NCI-H1694 treated with DMSO at 0.1 percent for 48 hours (cell line): ENCODE measurements at regions not wholly inside any gene's neighbourhood (a gene's known extent, or its start where the extent isn't known, plus 50 kb on each side); places are given as distances from the start of the nearest gene placed in this dataset.
A peak's percentile ranks its signal among the peaks of the same experiment; 100 is the strongest.
"Not testable (repeated sequence)": the region's sequence is repeated elsewhere in the genome, so short reads cannot be mapped to it uniquely, and the experiment has no call there.

Experiments used
- DNase-seq: peaks from one replicate; lab custom pipeline; 2025; lab: John Stamatoyannopoulos, UW

GRCh38 chr12:14032191-14032590, 50.8 kb upstream of the GRIN2B start:
- not testable (repeated sequence) for DNase-seq

GRCh38 chr12:14043776-14044175, 62.4 kb upstream of the GRIN2B start:
- no peak for DNase-seq

GRCh38 chr12:14048941-14049545, 67.6 kb upstream of the GRIN2B start:
- no peak for DNase-seq

GRCh38 chr12:14057895-14058294, 76.5 kb upstream of the GRIN2B start:
- DNase-seq: no peak

- no peak for DNase-seq
Measured at GRCh38 chr12:14058717-14059116, 77.3 kb upstream of the GRIN2B start.

- DNase-seq: no peak
Measured at GRCh38 chr12:14059548-14059947, 78.1 kb upstream of the GRIN2B start.

GRCh38 chr12:14065616-14066015, 84.2 kb upstream of the GRIN2B start:
- DNase-seq: no peak

GRCh38 chr12:14066021-14066420, 84.6 kb upstream of the GRIN2B start:
- DNase-seq: no peak

- no peak for DNase-seq
Measured at GRCh38 chr12:14068961-14069360, 87.6 kb upstream of the GRIN2B start.

- no peak for DNase-seq
Measured at GRCh38 chr12:14071833-14072232, 90.4 kb upstream of the GRIN2B start.

GRCh38 chr12:14072987-14073386, 91.6 kb upstream of the GRIN2B start:
- no peak for DNase-seq

- no peak for DNase-seq
Measured at GRCh38 chr12:14075797-14076393, 94.5 kb upstream of the GRIN2B start.

- no peak for DNase-seq
Measured at GRCh38 chr12:14076538-14076937, 95.1 kb upstream of the GRIN2B start.

- DNase-seq: no peak
Measured at GRCh38 chr12:14086838-14087237, 105.4 kb upstream of the GRIN2B start.

- no peak for DNase-seq
Measured at GRCh38 chr12:14099994-14100393, 118.6 kb upstream of the GRIN2B start.

- DNase-seq: not testable (repeated sequence)
Measured at GRCh38 chr12:14101556-14101955, 120.2 kb upstream of the GRIN2B start.

- DNase-seq: peak; percentile 16
Measured at GRCh38 chr12:14111230-14111865, 129.9 kb upstream of the GRIN2B start.

GRCh38 chr12:14113031-14113430, 131.6 kb upstream of the GRIN2B start:
- no peak for DNase-seq

- DNase-seq: no peak
Measured at GRCh38 chr12:14126692-14127091, 145.3 kb upstream of the GRIN2B start.

- DNase-seq: peak; percentile 20
Measured at GRCh38 chr12:14129611-14130195, 148.3 kb upstream of the GRIN2B start.

GRCh38 chr12:14135996-14136395, 154.6 kb upstream of the GRIN2B start:
- no peak for DNase-seq

- DNase-seq: no peak
Measured at GRCh38 chr12:14138495-14138894, 157.1 kb upstream of the GRIN2B start.
